M059J (cell line): ENCODE measurements at regions not wholly inside any gene's neighbourhood (a gene's known extent, or its start where the extent isn't known, plus 50 kb on each side); places are given as distances from the start of the nearest gene placed in this dataset.
A peak's percentile ranks its signal among the peaks of the same experiment; 100 is the strongest.
"Not testable (repeated sequence)": the region's sequence is repeated elsewhere in the genome, so short reads cannot be mapped to it uniquely, and the experiment has no call there.

ENCODE experiments used
- DNase-seq: peaks from one replicate; pipeline ENCODE4 v3.0.0-alpha.2; 2012; ENCODE audit warnings: low read depth

DNA sequence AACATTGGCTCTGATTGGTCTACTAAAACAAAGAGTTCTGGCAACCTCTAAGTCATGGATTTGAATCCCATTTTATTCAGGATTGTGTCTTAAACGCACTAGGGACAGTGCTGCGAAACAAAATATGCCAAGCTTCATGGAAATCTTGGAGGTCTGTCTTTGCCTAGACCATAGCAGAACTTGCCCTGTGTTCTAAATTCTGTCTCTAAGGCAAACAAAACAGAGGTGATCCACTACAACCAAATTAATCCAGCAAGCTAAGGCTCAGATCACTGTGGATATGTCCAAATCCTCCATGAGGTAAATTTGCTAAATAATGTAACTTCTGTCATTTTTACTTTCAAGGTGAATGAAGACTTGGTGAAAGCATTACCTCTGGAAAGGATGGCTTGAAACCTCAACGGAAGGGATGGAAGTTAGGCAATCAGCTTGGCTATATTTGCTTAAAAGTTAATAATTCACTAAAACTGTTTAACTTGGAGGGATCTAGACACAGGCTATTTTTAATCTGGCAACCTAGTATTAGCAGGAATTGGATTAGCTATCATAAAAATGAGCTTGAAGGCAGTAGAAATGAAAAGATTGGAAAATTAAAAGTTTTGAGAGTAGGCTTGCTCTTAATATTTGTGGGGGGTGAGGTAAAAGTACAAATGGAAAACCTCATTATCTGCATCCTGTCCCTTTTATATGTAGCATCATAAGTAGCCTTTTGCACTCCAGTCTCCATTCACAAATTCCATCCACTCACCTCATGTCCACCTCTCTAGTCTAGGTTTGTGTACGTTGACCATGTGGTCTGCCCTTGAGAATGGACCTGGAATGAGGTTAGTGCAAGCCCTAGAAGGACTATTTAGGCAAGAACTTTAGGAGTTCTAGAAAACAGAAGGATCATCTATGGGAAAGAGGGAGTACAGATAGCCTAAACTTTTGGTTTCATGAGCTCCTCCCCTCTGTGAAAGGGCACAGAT is 176.2 kb downstream of the SMC2 start:
- DNase-seq, result no peak

DNA sequence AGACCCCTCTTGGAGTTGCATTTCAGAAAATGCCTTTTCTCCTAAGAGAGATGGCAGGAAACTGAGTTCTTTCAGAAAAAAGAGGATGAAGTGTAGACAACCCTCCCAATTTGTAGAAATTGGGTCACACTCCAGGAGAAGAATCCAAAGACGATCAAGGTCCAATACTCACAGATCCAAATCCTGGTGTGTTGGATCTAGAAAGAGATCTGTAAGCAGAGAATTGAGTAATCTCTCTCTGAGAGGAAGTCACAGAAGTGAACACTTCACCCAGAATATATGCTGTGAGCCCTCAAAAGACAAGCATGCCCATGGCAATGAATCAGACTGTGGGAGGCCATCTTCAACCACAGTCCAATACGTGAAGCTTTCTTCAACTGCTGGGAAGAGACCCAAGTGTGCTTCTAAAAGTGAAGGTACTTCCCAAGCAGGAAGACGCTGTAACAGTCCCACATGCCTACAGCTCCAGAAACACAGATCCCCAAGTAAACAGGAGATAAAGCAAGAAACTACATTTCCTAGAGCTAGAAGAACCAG is 182.7 kb downstream of the SMC2 start:
- DNase-seq, result peak; percentile 29

DNA sequence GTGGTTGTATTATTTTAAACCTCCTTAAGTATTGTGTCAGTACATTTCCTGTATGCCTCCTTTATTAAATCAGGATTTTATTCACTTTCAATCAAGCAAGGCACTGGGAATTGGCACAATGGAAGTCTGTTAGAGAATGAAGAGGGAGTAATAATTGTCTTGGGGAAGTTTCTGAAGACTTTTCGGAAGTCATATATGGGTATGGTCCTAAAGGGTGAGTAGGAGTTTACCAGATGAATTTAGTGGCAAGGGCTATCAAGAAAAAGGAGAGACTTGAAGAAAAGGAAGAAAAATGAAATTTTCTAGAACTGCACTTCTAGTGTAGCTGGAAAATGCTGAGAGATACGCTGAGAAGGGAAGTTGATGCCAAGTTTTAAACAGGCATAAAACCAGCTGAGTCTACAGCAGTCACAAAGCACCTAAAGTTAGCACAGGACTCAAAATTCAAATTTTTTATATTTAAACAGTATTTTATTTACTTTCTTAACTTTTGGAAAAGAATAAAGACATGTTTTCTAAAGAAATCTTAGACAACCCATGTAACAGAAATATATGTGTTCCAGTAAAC is 184.9 kb downstream of the SMC2 start:
- DNase-seq, result no peak

DNA sequence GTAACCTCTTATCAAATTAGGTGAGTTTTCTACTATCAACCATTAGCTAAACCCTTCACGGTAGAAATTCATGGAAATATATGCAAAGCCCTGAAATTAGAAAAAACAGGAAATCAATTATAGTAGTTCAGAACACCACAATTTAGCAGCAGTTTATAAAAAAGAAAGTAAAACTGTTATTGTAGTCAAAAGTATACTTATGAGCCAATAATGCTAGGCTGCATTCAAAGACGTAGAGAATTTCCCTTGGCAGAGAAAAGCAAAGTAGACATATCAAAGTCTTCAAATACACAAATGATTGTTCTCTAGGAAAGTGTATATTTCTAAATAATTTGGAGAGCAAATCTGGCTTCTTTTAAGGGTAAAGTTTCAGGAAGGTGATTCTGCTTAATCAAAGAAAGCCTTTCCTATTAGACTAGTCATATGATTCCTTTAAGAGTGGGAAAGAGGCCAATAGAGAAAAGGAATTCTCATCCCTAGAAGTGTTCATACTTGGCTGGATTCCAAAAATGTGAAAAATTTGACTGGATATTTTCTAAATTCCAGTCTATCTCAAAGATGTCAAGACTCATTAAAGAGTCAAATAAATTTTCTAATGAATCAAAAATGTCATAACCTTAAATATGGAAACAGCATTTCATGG is 185.5 kb downstream of the SMC2 start:
- peak; percentile 13 for DNase-seq

DNA sequence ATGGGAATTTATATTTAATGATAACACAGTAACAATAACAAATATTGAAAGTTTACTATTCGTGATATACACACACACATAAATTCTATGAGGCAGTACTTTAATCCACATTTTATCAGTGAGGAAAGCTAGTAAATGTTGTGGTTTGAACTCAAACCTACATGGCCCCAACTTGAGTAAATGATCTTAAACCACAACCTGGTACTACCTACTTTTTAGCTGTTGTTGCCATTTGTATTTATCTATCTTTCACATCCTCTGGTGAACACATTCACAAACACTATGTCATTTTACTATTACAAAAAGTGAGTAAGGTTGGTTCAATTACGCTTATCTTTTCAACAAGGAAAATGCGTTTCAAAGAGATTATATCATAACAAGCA is 186.1 kb downstream of the SMC2 start:
- peak; percentile 2 for DNase-seq

DNA sequence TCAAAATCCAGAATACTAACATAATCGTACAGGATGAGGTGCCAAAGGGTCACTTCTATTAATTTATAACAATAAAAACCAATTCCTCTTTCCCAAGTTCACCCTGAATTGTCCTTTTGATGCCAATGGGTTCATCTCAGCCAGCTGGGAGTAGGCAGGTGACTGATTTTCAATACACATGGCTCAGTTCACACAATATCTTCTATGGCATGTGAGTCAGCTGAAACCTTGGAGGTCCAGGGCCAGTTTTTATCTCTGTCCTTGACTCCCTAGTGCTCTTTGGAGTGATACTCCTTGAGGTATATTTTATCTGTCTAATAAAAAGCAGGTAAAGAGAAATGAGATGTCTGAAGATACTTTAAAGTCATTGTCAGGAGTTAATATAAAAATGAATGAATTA is 186.6 kb downstream of the SMC2 start:
- no peak for DNase-seq

DNA sequence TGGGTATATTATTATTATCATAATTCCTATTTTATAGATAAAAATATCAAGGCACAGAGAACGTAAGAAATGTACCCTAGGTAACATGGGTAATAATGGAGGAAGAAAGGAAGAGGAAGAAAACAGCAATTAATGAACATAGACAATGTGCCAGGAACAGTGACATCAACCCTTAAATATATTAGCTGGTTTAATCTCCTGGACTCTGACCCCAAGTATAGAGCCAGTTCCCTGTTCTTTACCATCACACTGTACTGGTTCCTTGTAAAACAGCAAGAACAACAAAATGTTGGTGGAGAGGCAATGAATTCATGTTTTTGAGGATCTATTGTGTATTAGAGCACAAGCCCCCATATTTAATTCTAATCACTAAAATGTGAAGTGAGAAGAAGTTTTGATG is 192.1 kb downstream of the SMC2 start:
- DNase-seq, result no peak

DNA sequence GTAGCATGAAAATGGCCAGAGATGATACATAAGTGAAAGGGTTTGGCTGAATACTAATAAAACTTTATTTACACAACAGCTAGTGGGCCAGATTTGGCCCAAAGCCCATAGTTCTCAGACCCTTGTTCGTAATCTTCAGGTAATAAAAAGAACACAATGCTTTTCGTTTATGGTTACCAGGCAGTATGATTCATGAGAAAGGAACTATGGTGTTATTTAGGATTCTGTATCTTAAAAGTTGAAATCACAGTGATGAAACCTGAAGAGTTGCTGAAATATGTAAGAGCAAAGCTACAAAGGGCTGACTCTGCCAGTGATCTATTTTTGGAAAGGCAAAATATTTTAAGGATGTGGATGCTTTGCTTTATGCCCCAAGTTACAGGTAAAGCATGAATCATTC is 192.7 kb downstream of the SMC2 start:
- peak; percentile 1 for DNase-seq

DNA sequence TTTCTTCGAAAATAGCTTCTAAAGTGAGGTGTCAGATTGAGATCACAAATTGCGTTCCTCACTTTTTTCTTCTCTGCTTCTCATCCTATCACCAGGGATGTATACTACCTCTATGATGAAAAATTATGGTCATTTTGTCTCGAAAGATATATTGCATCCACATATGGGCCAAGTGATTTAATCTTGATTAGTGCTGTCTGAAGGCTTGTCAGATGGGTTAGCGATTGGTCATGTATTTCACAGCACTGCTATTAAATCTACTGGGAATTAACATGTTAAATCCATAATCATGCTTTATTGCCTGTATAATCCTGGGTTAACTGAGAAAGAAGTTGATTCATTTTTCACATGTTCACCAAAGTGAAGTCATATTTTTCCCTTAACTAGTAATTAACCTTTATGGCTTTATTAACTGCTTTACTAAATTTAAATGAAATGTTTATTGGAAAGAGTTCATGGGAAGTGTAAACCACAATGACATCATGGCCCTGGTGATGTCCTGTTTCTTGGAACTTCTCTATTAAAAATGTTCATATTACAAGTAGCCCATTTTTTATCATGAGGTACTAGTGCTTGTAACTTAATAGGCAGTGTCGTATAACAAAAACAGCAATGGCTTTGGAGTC is 193.3 kb downstream of the SMC2 start:
- no peak for DNase-seq

DNA sequence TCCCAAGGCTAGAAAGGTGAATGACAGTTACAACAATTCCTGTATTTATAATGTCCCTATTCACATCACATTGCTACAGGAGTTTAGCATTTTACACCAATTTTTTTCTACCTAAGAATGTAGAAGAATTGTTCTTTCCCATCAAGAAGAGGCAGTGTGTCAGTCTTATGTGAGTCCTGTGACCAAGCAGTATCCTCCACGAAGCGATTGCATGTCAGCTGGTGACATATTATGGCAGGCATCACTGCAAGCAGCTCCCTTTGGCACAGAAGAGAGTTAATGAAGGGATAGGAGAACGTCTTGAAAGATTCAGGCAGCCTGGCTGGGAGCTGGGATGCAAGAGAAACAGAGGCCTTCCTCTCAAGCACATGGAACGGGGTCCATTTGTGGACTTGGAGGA is 199.8 kb downstream of the SMC2 start:
- DNase-seq, result no peak

DNA sequence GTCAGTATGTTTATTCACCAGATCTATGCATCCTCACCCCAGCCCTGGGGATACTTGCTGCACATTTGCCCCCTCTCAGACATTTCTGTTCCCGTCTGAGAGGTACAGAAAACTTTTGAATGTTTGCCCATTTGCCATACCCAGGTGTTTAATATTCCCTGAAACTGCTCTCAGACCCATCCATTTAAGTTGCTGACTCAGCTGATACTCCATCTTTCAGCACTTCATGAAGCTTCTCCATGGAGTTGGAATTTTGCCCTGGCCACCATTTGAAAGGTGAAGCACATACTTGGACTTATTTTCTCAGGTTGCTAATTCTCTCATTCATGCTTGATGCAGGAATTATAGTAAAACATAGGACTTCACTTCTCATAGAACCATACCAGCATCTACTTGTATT is 203.9 kb upstream of the OR13F1 start:
- DNase-seq, result no peak

DNA sequence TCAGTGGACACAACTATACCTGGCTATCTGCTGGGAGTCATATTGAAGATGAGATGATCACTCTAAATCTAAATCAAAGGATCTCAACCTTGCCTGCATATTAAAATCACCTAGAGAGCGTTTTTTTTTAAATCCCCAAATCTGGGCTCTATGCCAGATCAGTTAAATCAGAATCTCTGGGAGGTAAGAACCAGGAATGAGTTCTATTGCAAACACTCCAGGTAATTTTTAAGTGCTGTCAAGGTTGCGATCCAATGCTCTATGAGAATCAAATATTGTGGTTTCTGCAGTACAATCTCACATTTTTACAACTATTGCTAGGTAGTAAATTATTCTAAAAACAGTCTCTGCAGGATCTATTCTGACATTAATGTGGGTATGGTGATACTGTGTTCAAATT is 202.3 kb upstream of the OR13F1 start:
- DNase-seq, result peak; percentile 2

DNA sequence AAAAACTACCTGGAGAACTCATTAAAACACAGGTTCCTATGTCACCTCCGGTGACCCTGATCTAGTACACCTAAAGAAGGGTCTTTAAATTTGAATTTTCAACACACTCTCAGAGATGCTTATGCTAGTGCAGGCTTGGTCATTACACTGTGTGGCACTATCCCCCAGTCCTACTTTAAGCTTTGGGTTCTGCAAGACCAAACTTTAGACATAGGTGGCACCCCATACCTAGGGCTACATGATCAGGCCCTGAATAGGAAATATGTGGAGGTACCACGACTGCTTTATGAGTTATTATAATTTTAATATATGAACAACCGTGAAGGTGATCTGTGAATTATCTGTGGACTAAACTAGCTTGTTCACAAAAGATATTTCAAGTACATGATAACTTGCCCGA is 201.3 kb upstream of the OR13F1 start:
- DNase-seq, result no peak

DNA sequence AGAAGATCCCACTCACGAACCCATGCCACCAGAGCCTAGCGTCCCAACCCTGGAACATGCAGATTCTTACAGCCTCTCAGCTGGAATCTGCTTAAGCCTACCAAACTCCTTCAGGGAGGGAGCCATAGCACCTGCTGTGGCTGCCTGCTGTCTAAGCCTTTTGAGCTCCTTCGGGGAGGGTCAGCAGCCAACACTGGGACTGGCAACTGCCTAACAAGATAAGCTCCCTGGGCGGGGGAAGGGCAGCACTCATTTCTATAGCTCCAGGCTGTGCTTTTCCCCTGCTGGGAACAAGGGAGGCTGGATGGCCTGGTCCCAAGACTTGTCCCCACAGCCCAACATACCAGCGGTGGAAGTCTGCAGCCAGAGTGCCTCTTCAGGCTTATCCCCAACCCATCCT is 199.1 kb upstream of the OR13F1 start:
- no peak for DNase-seq

DNA sequence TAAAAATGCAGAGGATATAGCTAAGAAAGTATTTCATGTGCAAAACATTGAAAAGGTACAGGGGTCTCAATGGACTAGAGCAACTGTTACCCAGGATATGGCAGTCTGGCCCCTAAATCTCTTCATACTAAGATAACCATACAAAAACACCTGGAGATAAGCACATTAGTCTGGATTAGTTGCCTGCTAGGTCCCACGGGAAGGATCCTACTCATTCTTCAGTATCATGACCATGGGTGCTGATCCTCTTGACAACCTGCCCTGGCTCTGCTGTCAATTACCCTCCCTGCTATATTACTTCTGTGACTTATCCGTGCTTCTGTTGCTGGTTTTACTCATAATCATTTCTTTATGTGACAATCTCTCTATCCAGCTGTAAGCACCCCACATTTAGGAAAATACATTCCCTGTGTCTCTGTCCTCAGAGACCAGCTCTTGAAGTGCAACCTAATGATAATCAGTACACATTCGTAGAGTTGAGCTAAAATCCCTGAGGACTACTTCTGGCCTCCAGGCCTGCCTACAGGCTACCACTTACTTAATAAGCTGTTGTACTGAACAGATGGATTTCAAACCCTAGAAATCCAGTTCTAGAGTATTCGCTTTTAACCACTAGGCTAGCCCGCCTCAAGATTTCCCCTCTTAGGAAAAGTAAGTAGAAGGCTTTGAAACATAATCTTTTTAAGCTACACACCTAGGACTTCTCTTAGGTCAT is 190.5 kb upstream of the OR13F1 start:
- DNase-seq, result no peak

DNA sequence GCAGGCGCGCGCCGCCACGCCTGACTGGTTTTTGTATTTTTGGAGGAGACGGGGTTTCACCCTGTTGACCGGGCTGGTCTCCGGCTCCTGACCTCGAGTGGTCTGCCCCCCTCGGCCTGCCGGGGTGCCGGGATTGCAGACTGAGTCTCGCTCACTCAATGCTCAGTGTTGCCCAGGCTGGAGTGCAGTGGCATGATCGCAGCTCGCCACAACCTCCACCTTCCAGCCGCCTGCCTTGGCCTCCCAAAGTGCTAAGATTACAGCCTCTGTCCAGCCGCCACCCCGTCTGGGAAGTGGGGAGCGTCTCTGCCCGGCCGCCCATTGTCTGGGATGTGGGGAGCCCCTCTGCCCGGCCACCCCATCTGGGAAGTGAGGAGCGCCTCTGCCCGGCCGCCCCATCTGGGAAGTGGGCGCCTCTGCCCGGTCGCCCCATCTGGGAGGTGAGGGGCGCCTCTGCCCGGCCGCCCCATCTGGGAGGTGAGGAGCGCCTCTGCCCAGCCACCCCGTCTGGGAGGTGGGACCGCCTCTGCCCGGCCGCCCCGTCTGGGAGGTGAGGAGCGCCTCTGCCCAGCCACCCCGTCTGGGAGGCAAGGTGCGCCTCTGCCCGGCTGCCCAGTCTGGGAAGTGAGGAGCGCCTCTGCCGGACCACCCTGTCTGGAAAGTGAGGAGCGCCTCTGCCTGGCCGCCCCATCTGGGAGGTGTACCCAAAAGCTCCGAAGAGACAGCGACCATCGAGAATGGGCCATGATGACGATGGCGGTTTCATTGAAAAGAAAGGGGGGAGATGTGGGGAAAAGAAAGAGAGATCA is 187.7 kb upstream of the OR13F1 start:
- DNase-seq, result not testable (repeated sequence)

DNA sequence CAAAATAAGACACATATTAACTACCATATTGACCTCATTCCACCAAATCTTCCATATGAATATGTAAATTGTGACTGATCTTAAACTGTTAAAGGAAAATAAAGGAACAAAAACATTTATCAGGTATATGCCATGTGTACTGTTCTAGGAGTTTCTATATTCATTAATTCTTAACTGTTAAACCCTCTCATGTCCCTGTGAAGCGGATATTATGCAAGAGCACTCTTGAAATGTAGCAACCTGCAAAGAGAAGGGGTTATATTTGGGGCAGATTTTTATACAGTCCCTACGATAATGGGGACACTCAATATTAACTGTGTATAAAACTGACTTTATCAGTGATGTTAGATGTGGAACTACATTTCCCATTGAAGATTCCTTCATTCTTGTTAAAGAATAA is 184.9 kb upstream of the OR13F1 start:
- DNase-seq, result no peak

DNA sequence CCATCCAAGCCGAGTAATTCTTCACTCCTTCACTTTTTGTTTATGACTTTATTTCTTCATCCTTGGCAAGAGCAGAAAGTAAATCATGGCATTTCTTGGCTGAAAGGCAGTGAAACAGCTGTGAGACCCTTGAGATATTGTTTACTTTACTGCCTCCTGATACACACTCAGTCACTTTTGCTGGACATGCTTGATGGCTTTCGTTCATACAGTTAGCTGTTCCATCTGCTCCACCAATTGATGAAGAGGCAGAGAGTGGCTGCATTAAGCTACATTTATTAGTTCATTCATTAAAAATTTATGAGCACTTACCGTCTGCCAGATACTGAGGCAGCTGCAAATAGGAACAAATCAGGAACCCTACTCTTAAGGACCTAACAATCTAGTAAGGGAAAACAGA is 184.4 kb upstream of the OR13F1 start:
- no peak for DNase-seq

DNA sequence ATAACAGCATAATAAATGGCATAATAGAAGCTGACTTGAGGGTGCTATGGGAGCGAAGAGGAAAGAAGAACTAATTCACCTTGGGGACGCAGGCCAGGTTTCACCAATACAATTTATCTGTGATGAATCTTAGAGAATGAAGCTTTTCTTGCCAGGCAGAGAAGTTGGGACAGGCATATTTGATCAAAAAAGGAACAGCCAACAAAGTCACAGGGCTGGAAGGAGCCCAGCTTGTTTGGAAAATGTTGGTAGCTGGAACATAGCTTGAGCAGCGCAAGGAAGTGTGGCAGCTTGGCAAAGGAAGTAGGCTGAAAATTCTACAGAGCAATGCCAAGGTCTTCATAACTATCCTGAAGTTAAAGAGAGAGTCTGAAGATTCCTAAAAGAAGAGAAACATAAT is 181.5 kb upstream of the OR13F1 start:
- no peak for DNase-seq

DNA sequence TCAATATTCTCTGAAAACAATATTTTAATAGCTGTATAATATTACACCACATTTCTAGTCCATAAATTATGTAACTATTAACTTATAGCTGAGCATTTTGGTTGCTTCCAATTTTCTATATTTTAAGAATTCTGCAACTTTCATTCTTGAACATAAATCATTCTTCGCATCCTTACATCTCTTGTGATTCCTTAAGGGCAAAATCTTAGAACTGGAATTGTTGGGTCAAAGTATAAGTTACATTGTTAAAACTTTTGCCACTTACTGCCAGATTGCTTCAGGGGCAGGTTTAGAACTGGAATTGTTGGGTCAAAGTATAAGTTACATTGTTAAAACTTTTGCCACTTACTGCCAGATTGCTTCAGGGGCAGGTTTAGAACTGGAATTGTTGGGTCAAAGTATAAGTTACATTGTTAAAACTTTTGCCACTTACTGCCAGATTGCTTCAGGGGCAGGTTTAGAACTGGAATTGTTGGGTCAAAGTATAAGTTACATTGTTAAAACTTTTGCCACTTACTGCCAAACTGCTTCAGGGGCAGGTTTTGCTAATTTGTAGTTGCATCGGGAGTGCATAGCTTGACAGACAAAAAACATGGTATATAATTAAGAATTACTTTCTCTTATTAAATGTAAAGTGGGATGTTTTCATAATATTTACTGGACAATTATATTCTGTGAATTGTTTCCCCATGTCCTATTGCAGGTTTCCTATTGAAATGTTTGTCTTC is 179.9 kb upstream of the OR13F1 start:
- DNase-seq, result not testable (repeated sequence)
